NCI-H2171 treated with DMSO at 0.1 percent for 48 hours (cell line): ENCODE measurements at regions not wholly inside any gene's neighbourhood (a gene's known extent, or its start where the extent isn't known, plus 50 kb on each side); places are given as distances from the start of the nearest gene placed in this dataset.
"Not testable (repeated sequence)": the region's sequence is repeated elsewhere in the genome, so short reads cannot be mapped to it uniquely, and the experiment has no call there.

ENCODE experiments used
- DNase-seq: peaks from one replicate; lab custom pipeline; 2025; lab: John Stamatoyannopoulos, UW

DNA sequence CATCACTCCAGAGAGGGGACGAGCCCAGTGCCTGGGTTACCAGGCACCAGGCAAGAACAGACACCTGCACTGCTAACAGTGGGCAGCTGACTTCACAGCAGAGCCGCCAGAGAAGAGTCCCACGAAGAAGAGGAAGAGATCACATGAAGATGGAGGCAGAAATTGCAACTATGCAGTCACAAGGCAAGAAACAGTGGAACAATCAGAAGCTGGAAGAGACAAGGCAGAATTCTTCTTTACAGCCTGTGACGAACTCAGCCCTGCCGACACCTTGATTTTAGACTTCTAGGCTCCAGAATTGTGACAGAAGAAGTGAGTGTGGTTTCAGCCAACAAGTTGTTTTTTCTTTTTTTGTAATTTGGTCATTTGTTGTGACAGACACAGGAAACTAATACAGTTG, 59.2 kb downstream of the IL12A start:
- no peak for DNase-seq

DNA sequence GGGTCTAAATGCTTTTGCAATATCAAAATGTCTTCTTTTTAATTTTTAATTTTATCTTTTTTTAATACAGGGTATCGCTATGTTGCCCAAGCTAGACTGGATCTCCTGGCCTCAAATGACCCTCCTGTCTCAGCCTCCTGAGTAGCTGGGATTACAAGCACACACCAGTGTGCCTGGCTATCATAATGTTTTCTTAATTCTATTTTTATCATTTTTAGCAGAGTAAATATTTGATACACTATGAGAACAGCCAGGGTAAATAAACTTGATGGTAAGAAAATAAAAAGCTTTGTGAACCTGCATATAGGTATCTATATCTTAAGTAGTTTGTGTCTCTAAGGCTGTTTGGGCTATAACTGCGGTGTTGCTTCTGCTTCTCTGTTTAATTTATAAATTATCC, 60.4 kb downstream of the IL12A start:
- DNase-seq, result no peak

DNA sequence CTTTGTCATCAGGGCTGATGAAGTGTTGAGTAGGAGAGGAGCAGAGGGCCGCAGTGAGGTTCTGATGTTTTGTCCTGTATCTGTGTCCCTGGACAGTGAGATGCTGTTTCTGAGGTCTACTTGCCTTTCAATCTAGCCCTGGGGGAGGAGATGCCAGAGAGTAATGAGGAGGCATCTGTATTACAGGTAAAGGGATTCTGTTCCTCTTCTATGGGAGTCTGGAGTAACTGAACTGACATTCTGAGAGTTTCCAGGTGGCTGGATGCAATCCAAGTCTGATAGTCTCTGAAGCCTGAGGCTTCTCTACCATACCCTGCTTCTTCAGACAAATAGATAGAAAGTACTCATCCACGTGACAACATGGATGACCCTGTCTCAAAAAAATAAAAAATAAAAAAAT, 60.9 kb downstream of the IL12A start:
- DNase-seq, result no peak

DNA sequence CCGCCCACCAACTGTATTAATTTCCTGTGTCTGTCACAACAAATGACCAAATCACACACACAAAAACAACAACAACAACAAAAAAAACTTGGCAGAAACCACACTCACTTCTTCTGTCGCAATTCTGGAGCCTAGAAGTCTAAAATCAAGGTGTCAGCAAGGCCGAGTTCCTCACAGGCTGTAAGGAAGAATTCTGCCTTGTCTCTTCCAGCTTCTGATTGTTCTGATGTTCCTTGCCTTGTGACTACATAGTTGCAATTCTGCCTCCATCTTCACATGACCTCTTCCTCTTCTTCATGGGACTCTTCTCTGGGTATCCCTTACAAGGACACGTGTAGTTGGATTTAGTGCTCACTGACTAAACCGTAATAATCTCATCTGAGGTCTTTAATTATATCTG, 61.4 kb downstream of the IL12A start:
- DNase-seq, result no peak

DNA sequence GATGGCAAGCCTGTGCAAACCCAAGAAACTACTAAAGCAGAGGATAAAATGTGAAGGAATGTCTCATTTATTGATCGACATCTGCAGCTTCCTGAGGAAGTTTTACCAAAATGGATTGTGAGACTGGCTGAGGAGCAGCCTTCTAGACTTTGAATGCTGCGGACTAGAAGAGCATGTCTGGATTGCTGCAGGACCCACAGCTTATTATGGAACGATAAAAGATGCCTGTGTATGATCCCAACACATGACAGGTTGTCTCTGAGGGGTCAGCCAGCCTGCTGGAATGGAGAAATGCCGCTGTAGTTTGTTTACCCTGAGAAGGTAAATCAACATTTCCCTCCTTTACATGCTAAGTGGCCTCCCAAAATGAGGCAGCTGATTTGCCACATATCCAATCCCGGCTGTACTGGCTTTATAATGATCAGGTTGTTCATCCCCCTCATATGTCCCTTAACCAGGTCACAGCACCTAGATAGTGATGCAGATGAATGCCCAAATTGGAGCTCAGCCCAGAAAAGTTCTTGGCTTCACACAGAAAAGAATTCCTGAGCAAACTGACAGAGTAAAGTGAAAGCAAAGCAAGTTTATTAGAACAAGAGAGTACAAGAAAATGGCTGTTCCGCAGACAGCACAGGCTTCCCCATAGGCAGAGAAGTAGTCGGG, 63.9 kb downstream of the IL12A start:
- no peak for DNase-seq

DNA sequence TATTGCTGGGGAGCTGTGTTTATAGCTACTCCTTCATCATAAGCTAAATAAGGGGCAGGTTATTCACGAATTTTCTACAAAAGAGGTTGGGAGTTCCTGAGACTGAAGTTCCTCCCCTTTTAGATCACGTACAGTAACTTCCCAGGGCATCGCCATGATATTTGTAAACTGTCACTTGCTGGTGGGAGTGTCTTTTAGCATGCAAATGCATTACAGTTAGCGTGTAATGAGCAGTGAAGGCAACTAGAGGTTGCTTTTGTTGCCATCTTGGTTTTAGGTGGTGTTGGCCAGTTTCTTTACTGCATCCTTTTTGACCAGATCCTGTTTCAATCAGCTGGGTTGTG, 64.4 kb downstream of the IL12A start:
- DNase-seq, result no peak

DNA sequence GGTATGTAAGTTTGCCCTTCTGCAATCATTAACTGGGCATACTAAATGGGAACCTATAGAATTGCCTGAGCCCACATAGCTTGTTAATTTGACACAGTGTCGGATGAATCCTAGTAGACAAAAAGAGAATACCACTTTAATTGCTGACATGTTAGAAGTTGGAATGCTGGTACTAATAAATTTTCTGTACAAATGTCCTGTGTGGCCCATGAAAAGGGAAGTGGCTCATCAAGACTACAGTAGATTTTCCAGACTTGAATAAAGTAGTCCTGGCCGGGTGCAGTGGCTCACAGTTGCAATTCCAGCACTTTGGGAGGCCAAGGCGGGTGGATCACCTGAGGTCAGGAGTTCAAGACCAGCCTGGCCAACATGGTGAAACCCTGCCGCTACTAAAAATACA, 66.2 kb downstream of the IL12A start:
- not testable (repeated sequence) for DNase-seq

DNA sequence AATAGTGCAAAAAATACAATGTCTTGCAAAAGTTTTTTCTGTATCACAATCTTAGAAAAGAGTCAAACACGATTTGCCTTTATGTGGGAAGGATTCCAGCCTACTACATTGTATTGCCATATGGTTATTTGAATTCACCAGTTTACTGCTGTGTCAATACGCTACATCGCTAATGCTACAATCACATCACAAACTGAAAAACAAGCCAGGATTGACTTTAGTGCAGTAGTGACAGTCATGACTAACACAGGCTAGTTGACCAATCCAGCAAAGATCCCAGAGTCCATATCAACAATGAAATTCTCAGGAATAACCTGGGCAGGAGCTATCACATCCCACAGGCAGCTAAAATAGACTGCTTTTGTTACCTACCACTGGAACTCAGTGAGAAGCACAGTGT, 67.0 kb downstream of the IL12A start:
- no peak for DNase-seq

DNA sequence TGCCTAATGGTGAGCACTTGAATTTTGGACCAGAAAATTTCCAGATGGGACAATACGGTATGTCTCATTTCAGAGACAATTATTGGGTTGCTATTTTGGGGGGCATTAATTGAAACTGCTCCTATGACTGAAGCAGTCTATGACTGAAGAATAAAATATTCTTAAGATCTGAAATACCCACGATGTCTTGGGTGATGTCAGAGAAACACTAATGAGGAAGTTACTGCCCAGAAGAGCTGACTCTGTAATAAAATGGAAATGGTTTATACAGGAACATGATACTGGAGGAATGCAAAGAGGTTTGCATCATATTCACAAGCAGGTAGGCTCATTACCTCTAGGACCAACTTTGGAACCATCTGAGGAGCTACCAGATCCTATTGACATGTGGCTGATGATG, 68.7 kb downstream of the IL12A start:
- DNase-seq, result no peak

DNA sequence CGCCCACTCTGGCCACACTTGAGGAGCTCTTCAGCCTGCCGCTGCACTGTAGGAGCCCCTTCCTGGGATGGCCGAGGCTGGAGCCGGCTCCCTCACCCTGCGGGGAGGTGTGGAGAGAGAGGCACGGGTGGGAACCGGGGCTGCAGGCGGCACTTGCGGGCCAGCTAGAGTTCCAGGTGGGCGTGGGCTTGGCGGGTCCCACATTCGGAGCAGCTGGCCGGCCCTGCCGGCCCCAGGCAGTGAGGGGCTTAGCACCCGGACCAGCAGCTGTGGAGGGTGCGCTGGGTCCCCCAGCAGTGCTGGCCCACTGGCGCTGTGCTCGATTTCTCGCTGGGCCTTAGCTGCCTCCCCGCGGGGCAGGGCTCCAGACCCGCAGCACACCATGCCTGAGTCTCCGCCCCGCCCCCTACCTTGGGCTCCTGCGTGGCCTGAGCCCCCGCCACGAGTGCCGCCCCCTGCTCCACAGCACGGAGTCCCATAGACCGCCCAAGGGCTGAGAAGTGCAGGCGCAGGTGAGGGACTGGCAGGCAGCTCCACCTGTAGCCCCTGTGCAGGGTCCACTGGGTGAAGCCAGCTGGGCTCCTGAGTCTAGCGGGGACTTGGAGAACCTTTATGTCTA, 71.9 kb downstream of the IL12A start:
- no peak for DNase-seq

DNA sequence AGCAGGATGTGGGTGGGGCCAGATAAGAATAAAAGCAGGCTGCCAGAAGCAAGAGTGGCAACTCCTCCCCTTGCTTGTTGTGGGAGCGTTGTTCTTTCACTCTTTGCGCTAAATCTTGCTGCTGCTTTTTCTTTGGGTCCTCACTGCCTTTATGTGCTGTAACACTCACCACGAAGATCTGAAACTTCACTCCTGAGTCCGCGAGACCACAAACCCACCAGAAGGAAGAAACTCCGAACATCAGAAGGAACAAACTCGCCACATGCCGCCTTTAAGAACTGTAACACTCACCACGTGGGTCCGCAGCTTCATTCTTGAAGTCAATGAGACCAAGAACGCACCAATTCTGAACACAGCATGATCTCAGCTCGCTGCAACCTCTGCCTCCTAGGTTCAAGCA, 72.9 kb downstream of the IL12A start:
- DNase-seq, result no peak

DNA sequence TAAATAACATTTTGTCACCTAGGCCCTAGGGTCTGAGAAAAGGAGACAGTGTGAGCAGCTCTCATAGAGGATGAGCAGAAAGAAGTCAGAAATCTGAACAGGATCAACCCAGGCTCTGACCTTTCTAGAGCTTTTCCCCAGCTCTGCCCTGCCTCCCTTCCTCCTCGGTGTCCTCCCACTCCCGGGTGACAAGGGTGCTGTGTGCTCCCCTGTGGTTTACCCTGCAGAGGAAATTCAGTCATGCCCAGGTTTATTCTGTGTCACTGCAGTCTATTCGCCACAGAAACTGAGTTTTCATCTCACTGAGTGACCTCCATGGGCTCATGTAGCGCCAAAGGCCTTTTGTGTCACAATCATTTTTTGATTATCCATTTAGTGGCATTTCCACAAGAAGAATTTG, 76.6 kb downstream of the IL12A start:
- no peak for DNase-seq

DNA sequence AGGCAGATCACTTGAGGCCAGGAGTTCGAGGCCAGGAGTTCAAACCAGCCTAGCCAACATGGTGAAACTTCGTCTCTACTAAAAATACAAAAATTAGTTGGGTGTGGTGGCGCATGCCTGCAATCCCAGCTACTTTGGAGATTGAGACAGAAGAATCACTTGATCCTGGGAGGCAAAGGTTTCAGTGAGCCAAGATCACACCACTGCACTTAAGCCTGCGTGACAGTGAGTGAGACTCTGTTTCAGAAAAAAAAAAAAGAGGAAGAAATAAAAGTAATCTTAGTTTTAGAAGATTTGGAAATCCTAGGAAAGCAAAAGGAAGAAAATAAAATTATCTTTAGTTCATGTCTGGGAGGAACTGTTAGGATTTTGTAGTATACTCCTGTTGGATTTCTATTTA, 77.2 kb downstream of the IL12A start:
- DNase-seq, result no peak

DNA sequence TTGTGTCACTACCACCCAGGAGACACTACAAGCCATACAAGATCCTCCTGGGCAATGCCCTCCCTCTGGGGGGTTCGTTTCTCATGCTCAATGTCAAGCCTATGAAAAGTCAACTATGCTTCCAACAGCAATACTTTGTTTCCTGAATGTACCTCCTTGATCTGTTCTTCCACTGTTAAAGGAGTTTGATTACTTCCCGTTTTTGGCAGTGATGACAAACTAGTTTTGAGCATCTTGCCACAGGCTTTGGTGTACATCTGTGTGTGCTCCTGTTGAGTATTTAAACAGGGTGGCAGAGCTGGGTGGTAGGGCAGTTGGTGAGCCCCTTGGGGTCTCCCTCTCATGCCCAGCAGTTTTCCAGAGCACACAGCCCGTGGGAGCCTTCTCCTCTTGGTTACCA, 81.4 kb downstream of the IL12A start:
- DNase-seq, result no peak

DNA sequence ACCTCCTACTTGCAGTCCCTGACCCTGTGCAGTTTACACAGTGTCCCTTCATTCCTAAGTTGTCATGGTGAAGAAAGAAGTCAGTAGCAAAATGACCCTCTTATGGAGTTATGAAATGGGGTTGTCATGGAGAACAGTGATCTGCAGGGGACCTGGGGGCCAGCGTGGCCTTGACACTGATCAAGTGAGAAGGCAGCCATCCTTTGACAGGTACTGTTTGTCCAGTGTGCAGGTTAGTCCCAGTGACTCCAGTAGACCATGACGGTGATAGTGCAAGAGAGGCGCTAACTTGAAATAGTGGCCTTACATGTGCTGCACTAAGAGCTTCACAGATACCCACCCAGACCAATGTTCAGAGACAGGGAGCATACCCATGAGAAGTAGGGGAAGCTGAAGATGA, 87.9 kb downstream of the IL12A start:
- no peak for DNase-seq

DNA sequence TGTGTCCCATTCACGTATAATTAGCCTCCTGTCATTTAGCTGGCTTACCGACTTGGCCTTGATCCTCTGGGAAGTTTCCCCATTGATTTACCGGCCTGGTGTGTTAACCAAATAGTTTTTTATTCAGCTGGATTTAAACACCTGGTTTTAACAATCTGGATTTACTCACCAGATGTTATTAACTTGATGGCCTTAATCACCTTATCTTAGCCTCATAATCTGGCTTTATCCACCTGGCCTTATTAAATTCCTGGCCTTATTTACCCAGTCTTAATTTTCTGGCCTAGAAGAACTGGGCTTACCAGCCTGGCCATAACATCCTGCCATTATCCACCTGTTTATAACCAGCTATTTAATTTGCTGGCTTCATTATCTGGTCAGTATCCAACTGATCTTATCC, 89.9 kb downstream of the IL12A start:
- no peak for DNase-seq

DNA sequence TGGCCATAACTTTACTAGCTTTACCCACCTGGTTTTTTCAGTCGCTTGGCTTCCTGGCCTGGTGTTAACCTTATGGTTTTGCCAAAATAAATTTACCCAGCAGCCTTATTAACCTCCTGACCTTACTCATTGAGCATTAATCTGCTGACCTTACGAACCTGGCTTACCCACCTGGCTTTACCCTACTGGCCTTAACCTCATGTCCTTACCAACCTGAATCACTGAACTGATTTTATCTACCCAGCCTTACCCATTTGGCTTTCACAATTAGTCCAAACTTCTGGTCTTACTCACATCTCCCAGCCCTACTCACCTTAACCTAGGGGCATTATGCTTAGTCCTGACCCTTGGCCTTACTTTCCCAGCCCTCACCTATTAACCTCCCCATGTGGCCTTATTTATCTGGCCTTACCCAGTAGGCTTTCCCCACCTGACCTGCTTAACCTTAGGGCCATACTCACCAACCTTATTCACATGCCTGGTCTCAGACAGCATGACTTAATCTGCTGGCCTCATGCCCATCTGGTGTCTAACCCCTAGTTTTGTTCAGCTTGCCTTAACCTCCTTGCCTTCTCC, 93.4 kb downstream of the IL12A start:
- DNase-seq, result no peak

DNA sequence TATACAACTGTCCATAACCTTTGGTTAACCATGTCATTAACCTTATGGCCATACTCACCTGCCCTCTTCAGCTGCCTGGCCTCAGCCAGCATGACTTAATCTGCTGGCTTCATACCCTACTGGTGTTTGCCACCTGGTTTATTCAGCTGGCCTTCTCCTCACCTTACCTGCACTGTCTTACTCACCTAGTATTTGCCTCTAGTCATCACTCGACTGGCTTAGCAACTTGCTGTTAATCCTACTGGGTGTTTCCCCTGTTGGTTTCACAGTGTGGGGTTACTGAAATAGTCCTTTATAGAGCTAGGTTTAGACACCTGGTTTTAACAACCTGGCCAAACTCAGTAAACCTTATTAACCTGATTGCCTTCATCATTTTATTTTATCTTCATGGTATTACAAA, 96.4 kb downstream of the IL12A start:
- no peak for DNase-seq

DNA sequence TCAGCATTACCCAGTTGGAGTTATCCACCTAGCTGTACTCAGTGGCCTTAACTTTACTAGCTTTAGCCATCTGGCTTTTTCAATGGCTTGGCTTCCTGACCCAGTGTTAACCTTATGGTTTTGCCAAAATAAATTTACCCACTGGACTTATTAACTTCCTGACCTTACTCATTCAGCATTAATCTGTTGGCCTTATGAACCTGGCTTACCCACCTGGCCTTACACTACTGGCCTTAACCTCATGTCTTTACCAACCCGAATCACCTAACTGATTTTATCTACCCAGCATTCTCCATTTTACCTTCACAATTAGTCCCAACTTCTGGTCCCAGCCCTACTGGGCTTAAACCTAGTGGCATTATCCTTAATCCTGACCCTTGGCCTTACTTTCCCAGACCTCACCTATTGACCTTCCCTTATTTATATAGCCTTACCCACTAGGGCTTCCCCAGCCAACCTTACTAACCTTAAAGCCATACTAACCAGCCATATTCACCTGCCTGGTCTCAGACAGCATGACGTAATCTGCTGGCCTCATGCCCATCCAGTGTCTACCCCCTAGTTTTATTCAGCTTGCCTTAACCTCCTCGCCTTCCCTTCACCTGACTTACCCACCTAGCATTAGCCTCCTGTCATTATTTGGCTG, 100.0 kb downstream of the IL12A start:
- DNase-seq, result no peak

DNA sequence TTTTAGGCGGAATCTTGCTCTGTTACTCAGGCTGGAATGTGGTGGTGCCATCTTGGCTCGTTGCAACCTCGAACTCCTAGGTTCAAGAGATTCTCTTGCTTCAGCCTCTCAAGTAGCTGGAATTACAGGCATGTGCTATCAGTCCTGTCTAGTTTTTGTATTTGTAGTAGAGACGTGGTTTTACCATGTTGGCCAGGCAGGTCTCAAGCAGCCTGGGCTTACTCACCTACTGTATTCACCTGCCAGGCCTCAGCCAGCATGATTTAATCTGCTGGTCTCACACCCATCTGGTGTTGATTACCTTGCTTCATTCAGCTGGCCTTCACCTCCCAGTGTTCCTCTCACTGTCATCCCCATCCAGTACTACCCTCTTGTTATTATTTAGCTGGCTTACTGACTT, 102.0 kb downstream of the IL12A start:
- DNase-seq, result no peak

DNA sequence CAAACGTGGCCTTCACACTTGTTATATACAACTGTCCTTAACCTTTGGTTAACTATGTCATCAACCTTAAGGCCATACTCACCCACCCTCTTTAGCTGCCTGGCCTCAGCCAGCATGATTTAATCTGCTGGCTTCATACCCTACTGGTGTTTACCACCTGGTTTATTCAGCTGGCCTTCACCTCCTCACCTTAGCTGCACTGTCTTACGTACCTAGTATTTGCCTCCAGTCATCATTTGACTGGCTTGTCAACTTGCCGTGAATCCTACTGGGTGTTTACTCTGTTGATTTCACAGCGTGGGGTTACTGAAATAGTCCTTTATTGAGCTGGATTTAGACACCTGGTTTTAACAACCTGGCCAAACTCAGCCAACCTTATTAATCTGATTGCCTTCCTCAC, 102.8 kb downstream of the IL12A start:
- DNase-seq, result no peak

DNA sequence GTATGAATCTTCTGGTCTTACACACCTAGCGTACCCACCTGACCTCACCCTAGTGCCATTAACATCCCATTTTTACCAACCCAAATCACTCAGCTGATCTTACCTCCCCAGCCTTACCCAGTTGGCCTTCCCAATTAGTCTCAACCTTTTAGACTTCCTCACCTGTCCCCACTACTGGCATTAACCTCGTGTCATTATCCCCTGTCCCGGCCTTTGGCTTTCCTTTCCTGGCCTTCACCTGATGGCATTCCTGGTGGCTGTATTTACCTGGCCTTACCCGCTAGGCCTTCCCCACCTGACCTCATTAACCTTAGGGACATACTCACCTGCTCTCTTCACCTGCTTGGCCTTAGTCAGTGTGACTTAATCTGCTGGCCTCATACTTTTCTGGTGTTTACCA, 104.1 kb downstream of the IL12A start:
- no peak for DNase-seq

DNA sequence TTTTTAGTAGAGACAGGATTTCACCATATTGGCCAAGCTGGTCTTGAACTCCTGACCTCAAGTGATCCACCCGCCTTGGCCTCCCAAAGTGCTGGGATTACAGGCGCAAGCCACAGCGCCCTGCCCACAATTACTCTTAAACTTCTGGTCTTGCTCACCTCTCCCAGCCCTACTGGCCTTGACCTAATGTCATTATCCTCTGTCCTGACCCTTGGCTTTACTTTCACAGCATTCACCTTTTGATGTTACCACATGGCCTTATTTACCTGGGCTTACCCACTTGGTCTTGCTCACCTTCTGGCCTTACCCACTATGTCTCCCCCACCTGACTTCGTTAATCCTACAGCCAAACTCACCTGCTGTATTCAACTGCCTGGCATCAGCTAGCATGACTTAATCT, 105.9 kb downstream of the IL12A start:
- no peak for DNase-seq

DNA sequence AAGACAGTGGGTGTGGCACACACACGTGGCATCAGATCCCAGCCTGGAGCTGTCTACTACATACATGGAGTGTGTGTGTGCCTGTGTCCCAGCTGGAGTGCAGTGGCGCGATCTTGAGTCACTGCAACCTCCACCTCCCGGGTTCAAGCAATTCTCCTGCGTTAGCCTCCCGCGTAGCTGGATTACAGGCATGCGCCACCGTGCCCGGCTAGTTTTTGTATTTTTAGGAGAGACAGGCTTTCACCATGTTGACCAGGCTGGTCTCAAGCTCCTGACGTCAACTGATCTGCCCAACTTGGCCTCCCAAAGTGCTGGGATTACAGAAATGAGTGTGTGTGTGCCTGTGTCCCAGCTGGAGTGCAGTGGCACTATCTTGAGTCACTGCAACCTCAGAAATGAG, 108.8 kb downstream of the IL12A start:
- DNase-seq, result no peak
